Inferior parietal cortex (tissue), 1 donor: ENCODE measurements at regions not wholly inside any gene's neighbourhood (a gene's known extent, or its start where the extent isn't known, plus 50 kb on each side); places are given as distances from the start of the nearest gene placed in this dataset.
"Not testable (repeated sequence)": the region's sequence is repeated elsewhere in the genome, so short reads cannot be mapped to it uniquely, and the experiment has no call there.

ENCODE experiments used
- DNase-seq: peaks from one replicate; pipeline ENCODE4 v3.0.0-alpha.2; 2016; ENCODE audit errors: extremely low spot score

DNA sequence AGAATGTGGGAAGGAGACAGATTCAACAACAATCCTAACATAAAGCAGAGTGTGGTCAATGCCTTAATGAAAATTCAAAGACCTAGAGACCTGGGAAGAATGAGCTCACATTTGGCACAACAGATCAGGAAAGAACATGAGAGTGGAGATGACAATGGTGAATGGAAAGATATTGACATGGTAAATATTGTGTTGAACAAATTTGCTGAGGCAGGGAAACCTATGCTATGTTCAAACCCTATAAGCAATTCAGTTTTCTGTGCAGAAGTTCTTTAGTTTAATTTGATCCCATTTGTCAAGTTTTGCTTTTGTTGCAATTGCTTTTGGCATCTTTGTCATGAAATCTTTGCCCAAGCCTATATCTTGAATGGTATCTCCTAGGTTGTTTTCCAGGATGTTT, 199.4 kb upstream of the LRRTM4 start:
- no peak for DNase-seq

DNA sequence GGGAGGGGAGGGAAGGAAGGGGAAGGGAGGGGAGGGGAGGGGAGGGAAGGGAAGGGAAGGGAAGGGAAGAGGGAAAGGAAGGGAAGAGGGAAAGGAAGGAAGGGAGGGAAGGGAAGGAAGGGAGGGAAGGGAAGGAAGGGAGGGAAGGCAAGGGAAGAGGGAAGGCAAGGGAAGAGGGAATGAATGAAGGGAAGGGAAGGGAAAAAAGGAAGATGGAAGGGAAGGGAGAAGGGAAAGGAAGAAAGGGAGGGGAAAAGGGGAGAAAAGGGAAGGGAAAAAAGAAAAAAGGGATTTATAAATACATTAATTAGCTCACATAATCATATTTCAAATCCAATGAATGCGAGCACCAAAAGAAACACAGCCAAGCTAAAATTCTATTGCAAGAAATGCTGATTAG, 202.9 kb upstream of the LRRTM4 start:
- DNase-seq, result no peak

DNA sequence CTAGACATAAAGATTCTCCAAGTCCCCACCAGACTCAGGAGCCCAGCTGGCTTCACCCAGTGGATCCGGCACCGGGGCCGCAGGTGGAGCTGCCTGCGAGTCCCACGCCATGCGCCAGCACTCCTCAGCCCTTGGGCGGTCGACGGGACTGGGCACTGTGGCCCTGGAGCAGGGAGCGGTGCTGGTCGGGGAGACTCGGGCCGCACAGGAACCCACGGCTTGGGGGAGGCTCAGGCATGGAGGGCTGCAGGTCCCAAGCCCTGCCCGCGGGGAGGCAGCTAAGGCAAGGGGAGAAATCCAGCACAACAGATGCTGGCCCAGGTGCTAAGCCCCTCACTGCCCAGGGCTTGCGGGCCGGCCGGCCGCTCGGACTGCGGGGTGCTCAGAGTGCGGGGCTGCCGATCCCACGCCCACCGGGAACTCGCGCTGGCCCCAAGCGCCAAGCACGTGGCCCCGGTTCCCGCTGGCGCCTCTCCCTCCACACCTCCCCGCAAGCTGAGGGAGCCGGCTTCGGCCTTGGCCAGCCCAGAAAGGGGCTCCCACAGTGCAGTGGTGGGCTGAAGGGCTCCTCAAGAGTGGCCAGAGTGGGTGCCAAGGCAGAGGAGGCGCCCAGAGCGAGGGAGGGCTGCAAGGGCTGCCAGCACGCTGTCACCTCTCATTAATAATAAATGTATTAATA, 212.6 kb upstream of the LRRTM4 start:
- not testable (repeated sequence) for DNase-seq

DNA sequence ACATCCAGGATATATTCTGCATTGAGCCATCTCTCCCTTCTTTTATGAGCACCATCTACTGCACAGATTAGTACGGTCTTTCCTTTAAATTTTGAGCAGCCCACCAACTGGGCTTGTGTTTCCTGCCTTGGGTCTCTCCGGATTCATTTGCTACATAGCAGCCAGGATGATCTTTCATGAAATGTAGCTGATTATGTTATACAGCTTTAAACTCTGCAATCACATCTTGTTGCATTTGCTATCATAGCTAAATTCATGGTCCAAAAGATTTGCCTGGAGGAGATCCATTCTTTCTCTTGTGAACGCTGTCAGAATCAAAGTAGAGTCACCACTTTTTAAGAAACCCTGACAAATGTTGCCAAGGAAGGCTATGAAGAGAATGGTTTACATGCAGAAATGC, 215.1 kb upstream of the LRRTM4 start:
- no peak for DNase-seq

DNA sequence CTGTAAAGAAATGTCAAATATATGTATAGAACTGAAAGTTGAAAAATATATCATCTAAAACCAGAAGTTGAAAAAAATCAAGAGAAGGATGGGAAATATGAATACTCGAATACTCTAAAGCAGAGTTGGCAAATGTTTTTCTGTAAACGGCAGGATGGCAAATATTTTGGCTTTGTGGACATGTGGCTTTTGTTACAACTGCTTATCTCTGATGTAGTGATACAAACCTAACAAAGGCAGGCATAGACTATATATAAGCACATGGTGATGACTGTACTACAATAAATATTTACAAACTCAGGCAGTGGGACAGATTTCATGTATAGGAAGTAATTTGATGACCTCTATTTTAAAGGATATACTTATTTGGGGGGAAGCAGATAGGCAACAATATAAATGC, 224.6 kb upstream of the LRRTM4 start:
- DNase-seq, result no peak

DNA sequence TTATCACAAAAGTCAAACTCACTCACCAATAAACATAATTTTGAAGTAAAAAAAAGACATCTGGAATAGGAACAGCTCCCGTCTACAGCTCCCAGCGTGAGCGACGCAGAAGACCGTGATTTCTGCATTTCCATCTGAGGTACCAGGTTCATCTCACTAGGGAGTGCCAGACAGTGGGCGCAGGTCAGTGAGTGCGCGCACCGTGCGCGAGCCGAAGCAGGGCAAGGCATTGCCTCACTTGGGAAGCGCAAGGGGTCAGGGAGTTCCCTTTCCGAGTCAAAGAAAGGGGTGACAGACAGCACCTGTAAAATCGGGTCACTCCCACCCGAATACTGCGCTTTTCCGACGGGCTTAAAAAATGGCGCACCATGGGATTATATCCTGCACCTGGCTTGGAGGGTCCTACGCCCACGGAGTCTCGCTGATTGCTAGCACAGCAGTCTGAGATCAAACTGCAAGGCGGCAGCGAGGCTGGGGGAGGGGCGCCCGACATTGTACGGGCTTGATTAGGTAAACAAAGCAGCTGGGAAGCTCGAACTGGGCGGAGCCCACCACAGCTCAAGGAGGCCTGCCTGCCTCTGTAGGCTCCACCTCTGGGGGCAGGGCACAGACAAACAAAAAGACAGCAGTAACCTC, 231.7 kb upstream of the LRRTM4 start:
- not testable (repeated sequence) for DNase-seq

DNA sequence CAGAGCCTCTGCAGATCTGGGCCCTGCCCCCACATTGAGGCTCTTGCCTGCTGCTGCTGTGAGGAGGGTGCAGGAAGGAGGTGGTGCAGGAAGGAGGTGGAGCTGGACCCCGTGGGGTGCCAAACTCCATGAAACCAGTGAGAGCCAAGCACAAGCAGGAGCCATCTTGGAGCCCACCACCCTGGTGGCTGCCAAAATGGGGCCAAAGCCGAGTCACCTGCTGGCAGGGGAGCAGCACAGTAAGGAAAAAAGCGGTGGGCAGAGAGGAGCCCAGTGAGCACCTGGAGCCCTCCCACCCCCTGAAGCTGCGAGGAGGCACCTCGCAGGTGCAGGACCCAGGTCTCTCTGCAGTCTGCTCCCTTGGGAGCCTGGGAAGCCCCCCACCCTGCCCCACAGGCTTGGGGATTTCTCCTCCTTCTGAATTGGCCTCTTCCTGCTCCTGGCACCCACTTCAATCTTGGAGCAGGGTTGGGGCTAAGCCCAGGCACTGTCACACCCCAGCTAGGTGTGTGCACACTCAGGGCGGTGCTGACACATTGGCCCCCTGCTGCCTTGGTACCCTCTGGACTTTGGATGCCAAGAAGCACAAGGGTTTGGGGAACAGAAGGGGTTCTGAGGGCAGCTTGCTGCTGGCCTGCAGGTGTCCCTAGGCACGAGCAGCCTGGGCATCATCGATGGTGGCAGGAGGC, 245.4 kb upstream of the LRRTM4 start:
- DNase-seq, result no peak

DNA sequence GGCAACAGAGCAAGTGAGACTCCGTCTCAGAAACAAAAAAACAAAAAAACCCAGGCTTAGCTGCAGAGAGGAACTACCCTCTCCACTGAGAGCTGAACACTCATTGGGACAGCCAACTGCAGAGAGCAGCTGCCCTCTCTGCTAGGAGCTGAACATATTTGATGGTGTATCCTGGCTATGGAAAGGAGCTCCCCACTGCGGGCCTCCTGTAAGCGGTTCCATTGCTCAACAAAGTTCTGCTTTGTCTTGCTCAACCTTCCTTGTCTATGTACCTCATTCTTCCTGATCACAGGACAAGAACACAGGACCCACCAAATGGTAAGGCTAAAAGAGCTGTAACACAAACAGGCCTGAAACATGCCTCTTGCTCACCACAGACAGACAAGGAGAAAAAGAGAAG, 246.3 kb upstream of the LRRTM4 start:
- DNase-seq, result no peak

DNA sequence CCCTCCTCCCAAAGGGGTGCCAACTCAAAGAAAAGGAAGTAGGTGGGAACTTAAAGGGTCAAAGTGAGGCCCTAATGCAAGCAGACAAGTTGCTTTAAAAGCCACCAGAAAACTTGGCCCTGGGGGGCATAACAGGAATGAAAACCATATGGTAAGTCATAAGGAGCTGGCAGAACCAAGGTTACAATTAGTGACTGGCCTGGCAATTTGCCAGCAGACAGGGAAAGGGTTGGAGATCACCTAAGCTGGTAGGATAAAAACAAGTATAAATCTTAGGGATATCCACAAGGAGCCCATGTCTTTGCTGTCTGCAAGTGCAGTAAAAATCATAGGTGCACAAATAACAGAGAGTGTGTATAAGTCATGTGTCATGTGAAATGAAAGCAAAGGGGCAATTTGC, 256.7 kb upstream of the LRRTM4 start:
- no peak for DNase-seq

DNA sequence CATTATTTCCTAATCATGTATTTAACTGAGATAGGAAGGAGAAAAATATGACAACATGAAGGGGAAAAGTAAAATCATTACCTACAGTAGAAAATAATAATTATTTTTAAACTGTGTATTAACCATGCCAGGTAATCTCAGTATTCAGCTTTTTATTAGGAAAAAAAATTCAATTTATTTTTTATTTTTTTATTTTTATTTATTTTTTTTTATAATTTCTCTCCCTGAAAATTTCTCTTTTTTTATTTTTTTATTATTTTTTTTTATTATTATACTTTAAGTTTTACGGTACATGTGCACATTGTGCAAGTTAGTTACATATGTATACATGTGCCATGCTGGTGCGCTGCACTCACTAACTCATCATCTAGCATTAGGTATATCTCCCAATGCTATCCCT, 271.3 kb upstream of the LRRTM4 start:
- not testable (repeated sequence) for DNase-seq

DNA sequence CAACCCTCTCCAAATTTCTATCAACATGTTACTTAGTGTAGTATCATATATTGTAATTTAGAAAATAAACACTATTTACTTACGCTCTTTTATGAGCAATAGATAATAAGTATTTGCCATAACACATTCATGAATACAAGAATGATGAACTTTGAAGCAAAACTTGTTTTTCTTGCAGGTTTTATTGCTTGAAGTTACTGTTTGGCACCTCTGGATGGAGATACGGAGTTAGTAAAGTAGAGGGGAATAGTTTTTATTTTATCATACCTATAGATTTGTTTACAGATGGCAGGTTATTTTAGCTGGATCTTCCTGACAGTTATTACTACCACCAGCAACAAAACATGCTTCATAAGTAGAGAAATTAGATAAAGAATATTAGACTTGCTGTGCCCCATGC, 274.2 kb upstream of the LRRTM4 start:
- no peak for DNase-seq

DNA sequence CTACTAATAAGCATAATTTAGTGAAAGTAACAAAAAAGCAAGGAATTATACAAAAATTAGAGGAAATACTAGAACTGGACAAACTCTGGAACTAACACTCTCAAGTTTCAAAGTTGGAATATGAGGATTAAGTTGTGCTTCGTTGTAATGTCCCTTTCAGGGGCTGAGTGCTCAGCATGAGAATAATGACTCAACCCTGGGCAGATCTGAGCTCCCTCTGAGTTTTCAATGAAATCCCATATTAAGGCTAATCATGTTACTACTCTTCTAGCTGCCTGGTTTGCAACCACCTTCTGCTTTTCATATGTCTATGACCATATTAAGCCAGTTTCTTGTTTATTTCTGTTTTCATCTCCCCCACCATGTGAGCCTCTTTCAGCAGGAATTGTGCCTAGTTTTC, 274.9 kb upstream of the LRRTM4 start:
- DNase-seq, result no peak

DNA sequence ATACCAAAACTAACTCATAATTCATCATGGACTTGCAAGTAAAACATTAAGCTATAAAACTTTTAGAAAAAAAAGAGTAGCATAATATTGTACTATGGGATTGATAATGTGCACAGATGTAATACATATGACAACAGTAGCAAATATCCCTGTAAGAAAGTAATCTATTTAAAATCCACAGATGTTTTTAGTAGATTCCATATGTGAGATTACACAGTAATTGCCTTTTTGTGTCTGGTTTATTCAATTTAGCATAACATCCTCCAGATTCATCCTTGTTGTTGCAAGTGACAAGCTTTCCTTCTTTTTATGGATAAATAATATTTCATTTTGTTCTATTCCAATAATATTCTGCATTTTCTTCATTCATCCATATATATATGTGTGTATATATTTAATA, 278.2 kb upstream of the LRRTM4 start:
- DNase-seq, result no peak

DNA sequence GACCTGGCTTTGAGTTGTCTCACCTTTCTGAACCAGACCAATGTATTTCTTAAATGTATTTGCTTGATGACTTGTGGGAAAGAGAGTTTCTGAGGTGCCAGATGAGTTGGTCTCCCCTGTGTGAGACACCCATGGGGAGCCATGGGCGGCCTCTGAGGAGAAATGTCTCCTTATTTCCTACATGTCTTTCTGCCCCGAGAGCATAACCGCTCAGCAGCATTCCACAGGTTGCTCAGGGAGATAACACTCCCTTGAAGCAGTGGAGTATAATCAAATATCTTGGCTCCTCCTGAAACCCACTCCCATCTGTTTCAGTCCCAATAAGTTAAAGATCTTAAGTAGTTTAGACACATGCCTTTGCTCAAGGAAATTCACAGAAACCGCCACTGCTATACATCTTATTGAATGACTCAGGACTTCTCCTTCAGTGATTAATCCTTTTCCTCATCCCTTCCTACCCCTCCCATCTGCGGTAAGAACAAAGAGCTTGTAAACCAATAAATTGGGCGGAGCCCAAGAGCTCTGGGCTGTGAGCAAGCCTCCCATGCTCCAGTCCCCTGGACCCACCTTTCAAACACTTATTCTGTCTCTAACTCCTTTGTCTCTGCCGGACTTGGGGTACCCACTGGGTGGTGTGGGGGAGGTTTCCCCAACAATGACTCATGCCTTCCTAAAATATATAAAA, 285.5 kb upstream of the LRRTM4 start:
- no peak for DNase-seq

DNA sequence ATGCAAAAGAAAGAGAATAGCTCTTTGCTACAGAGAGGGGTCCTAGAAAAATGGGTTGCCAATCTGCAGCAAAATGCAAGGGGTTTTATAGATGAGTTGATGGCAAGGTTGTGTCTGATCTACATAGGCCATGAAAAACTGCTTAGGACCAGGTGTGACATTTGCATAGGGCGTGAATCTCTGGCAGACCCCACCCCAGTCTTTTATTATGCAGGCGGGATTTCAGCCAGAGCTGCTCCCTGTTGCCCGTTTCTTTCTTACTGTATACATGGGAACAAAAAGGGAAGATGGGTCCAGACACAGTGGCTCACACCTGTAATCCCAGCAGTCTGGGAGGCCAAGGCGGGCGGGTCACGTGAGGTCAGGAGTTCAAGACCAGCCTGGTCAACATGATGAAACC, 286.4 kb upstream of the LRRTM4 start:
- no peak for DNase-seq

DNA sequence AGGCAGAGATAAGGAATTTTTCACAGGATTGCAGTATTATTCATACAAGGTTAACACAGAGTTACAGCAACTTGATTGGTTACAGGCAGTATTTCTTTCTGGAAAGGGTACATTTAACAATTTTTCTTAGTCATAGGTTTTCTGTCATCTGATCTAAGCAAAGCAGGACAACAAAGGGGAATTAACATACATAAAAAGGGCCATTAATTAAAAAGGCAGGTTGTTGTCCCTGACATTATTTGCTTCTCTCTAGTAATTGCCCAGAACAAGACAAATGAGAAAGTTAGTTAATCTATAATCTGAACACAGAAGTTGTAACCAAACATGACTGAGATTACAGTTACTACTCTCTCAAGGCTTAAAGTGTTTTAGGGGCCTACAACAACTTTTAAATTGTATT, 291.4 kb upstream of the LRRTM4 start:
- no peak for DNase-seq

DNA sequence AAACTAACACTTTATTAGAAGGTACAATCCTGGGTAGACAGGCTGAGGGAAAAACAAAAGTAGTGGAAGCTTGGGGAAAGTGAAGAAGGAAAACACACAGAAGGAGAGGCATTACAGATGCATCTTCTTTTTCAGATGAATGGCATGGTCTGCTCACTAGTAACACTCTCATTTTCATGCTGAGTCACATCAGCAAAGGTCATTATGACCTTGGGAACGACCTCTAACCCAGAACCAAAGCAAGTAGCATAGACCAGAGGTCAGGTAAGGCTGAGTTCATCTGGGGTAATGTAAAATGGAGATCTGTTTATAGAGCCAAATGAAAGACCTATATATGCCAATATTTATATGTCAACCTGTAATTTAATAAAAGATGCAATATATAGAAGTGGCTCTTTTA, 294.4 kb upstream of the LRRTM4 start:
- no peak for DNase-seq

DNA sequence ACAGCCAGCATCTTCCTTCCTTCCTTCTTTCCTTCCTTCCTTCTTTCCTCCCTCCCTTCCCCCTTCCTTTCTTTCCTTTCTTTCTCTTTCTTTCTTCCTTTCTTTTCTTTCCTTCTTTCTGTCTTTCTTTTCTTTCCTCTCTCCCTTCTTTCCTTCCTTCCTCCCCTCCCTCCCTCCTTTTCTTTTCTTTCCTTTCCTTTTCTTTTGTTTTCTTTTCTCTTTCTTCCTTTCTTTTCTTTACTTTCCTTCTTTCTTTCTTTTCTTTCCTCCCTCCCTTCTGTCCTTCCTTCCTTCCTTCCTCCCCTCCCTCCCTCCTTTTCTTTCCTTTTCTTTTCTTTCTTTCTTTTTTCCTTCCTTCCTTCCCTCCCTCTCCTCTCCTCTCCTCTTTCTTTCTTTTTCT, 296.0 kb upstream of the LRRTM4 start:
- no peak for DNase-seq

DNA sequence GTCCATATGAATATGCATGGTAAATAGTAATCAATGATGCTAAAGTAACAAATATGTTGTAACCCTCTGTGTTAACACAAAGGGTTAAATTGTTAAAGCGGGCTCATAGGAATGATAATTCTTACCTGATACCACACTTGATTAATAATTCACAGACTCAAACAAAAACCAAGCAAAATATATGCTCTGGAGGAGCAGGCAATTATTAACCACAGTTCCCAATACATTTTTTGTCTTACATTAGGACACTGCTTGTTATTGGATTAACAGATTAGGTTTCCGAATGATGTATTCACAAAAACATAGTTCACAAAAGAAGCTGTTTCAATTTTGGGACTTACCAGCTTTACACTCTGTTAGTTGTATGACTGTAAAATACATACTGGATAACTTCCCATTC, 300.9 kb upstream of the LRRTM4 start:
- no peak for DNase-seq

DNA sequence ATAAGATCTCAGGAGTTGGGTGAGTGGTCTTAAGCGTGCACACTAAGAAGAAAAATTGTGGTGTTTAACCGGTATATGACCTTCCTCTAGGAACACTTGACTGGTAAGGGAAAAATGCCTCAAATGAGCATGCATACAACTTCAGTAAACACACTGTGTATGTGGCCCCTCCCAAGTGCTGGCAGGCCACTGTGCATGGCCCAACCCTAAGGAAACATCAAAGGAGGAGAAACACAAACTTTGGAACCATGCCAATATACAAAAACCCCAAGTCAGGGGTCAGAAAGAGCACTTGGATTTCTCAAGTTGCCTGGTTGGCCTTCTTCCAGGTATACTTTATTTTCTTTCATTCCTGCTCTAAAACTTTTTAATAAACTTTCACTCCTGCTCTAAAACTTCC, 308.9 kb upstream of the LRRTM4 start:
- DNase-seq, result no peak

DNA sequence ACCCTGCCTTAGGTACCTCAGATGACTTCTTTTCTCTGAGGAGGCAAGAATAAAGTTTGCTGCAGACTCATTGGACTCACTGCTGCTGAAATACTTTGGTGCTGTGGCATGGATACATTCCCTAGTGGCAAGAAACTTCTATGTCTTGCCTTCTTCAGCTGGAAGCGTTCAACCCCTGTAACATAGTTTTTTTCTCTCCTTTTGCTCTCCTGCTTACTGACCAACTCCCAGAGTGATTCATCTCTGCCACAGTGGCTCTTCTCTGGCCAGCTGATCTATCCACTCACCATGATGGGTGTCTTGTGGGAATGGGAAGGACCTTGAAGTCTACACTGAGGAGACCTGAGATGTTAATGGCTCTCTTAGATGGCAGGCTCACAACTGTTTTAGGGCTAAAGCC, 309.3 kb upstream of the LRRTM4 start:
- DNase-seq, result no peak

DNA sequence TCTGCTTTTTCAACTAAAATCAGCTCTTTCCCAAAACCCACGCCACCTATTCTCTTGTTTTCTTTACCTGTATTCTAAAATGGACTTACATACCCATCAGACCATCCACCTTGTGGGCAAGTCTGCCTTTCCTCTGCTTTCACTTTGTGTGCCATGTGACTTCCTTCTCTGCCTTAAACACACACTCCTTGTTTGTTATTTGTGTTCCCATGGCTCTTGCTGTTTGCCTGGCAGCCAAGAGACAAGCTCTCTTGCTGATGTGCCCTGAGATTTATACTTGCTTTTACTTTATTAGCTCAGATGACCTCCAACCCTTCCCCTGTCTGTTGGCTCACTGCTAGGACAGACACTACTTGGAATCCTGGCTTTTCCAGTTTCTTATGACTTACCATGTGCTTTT, 309.7 kb upstream of the LRRTM4 start:
- no peak for DNase-seq
